Tibial artery (tissue), 4 donors: ENCODE measurements at regions not wholly inside any gene's neighbourhood (a gene's known extent, or its start where the extent isn't known, plus 50 kb on each side); places are given as distances from the start of the nearest gene placed in this dataset.

Source experiments
- DNase-seq, 2 donors: peaks; one replicate each; pipeline ENCODE4 v3.0.0-alpha.2; 2019
- H3K27ac ChIP-seq, 2 donors: fragments of 200-600 bp; sonication (generic) in 1 of 2; 1 replicate in 1 of 2; 2 replicates in 1 of 2; pipeline ENCODE4 v1.5.1; 2018 to 2019; ENCODE audit warnings: mild to moderate bottlenecking in 1 of 2
- H3K27me3 ChIP-seq, 2 donors: fragments of 200-600 bp; sonication (generic) in 1 of 2; one replicate each; pipeline versions ENCODE4 v1.5.1 to v1.6.0; 2016 to 2019
- H3K36me3 ChIP-seq, 3 donors: fragments of 200-600 bp; sonication (generic) in 2 of 3; one replicate each; pipeline ENCODE4 v1.5.1; 2016 to 2019; ENCODE audit warnings: mild to moderate bottlenecking in 2 of 3
- H3K4me1 ChIP-seq, 4 donors: fragments of 200-600 bp; sonication (generic) in 2 of 4; 1 replicate in 3 of 4; 2 replicates in 1 of 4; pipeline ENCODE4 v1.5.1; 2016 to 2019
- H3K4me3 ChIP-seq, 2 donors: fragments of 200-600 bp; sonication (generic) in 1 of 2; 1 replicate in 1 of 2; 2 replicates in 1 of 2; pipeline ENCODE4 v1.5.1; 2018 to 2019; ENCODE audit warnings: mild to moderate bottlenecking in 2 of 2
- H3K9me3 ChIP-seq, 3 donors: fragments of 200-600 bp; sonication (generic) in 1 of 3; one replicate each; pipeline ENCODE4 v1.5.1; 2016 to 2019
- intact Hi-C: fragments of 100-400 bp; cut with DNase I; formaldehyde crosslinking; loops from one replicate; pipeline ENCODE4 v1.15.0; 2023; ENCODE audit warnings: low total_unique reads
- TF ChIP-seq, protein P1 (sequence below), 2 experiments: fragments of 200-600 bp in 1 of 2; fragments of 450-650 bp in 1 of 2; IDR thresholded peaks; one replicate each; pipeline ENCODE4 v1.5.1; 2017 to 2019; ENCODE audit warnings: antibody characterized with exemption in 2 of 2, mild to moderate bottlenecking in 1 of 2, moderate library complexity in 1 of 2

DNA sequence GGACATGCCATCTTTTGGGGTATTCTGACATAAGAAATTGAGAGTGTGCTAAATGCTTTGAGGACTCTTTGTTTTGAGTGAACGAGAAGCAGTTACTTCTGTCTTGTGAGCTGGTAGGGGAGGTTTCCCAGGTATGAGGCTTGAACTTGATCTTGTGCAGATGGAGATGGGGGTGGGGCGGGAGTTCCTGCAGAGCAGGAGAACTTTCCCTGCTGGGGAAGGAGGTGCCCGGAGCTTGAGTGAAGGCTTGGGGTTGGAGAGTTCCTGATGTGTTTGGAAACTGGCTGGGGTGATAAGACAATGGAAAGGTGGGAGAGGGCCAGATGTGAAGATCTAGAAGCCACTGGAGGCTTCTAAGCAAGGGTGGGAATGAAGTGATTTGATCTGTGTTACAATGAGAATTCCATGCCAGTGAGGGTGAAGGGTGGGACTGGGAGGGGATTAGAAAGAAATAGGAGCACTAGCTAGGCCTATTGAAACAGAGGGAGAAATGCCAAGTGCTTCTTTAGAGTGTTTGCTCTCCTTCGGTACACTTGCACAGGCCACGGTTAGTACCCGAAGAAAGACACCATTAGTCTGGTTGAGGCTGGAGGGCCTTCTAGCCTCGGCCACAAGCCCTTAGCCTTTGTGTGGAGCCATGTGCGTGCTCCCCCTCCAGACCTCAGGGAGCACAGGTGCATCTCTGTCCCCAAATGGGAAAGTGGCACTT is 103.5 kb upstream of the STOX2 start:
- peaks cover 0 to 18% (median 16%) of the 10 kb centered on the region in 4 donors for H3K4me1 ChIP-seq
- H3K27ac ChIP-seq, result no peak overlapping the region
- H3K9me3 ChIP-seq, result no peaks in the 10 kb centered on the region
- no peaks in the 10 kb centered on the region for H3K36me3 ChIP-seq
- H3K4me3 ChIP-seq, result no peak overlapping the region
- TF ChIP-seq, protein P1, sequence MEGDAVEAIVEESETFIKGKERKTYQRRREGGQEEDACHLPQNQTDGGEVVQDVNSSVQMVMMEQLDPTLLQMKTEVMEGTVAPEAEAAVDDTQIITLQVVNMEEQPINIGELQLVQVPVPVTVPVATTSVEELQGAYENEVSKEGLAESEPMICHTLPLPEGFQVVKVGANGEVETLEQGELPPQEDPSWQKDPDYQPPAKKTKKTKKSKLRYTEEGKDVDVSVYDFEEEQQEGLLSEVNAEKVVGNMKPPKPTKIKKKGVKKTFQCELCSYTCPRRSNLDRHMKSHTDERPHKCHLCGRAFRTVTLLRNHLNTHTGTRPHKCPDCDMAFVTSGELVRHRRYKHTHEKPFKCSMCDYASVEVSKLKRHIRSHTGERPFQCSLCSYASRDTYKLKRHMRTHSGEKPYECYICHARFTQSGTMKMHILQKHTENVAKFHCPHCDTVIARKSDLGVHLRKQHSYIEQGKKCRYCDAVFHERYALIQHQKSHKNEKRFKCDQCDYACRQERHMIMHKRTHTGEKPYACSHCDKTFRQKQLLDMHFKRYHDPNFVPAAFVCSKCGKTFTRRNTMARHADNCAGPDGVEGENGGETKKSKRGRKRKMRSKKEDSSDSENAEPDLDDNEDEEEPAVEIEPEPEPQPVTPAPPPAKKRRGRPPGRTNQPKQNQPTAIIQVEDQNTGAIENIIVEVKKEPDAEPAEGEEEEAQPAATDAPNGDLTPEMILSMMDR (IDR thresholded peaks at IDR 0.05), result no peak
- DNase-seq, result no peak
- intact Hi-C loops, result no loop called here
- H3K27me3 ChIP-seq, result peaks cover 0 to 33% of the 10 kb centered on the region in 2 donors

DNA sequence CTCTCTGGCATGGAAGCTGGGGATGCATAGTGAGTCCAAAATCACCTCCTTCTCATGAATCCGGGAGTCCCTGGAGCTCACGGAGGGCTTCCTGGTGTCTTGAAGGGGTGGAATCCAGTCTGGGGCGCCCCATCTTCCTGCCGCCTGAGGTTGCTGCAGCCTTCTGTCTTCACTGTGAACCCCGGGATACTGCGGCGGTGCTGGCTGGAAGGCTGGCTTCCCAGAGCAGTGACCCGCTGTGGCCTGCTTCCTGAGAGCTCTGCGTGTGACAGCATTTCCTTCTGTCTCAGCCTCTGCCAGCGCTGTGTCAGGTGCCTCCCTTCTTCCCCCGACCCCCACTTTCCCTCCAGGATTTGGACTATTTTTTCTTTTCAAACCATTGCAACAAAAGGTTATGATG is 98.8 kb upstream of the STOX2 start:
- peaks cover 0 to 4% of the 10 kb centered on the region in 2 donors for H3K27me3 ChIP-seq
- TF ChIP-seq, protein P1 (IDR thresholded peaks at IDR 0.05), result no peak
- intact Hi-C loops, result no loop called here
- H3K4me3 ChIP-seq, result no peak overlapping the region
- no peak overlapping the region for H3K27ac ChIP-seq
- H3K36me3 ChIP-seq, result no peaks in the 10 kb centered on the region
- no peaks in the 10 kb centered on the region for H3K4me1 ChIP-seq
- no peak for DNase-seq
- H3K9me3 ChIP-seq, result no peaks in the 10 kb centered on the region

GRCh38 chr4:183807420-183808096 is 97.5 kb upstream of the STOX2 start:
- Histone ChIP-seq H3K27me3 (no peaks in the 10 kb centered on the region), H3K36me3 (no peaks in the 10 kb centered on the region), H3K4me3 (no peak overlapping the region), H3K9me3 (no peaks in the 10 kb centered on the region), H3K27ac (no peak overlapping the region), H3K4me1 (no peaks in the 10 kb centered on the region)
- no peak for DNase-seq
- intact Hi-C loops, result no loop called here
- TF ChIP-seq, protein P1 (IDR thresholded peaks at IDR 0.05), result no peak

- no peaks in the 10 kb centered on the region for H3K27me3 ChIP-seq
- H3K9me3 ChIP-seq, result no peaks in the 10 kb centered on the region
- no peaks in the 10 kb centered on the region for H3K4me1 ChIP-seq
- H3K27ac ChIP-seq, result no peak overlapping the region
- TF ChIP-seq, protein P1 (IDR thresholded peaks at IDR 0.05), result no peak
- intact Hi-C loops, result no loop called here
- H3K36me3 ChIP-seq, result no peaks in the 10 kb centered on the region
- no peak overlapping the region for H3K4me3 ChIP-seq
- DNase-seq, result no peak
Observed at GRCh38 chr4:183808097-183808456, 97.0 kb upstream of the STOX2 start.

GRCh38 chr4:183812567-183812966 is 92.5 kb upstream of the STOX2 start:
- intact Hi-C loops, result no loop called here
- no peaks in the 10 kb centered on the region for H3K4me1 ChIP-seq
- no peak for DNase-seq

More at GRCh38 chr4:183812567-183812966, 92.5 kb upstream of the STOX2 start:
- Histone ChIP-seq H3K27ac (no peak overlapping the region), H3K36me3 (no peaks in the 10 kb centered on the region), H3K27me3 (no peaks in the 10 kb centered on the region), H3K4me3 (no peak overlapping the region), H3K9me3 (no peaks in the 10 kb centered on the region)
- TF ChIP-seq, protein P1 (IDR thresholded peaks at IDR 0.05), result no peak
